MV-4-11 (cell line): ENCODE measurements at regions not wholly inside any gene's neighbourhood (a gene's known extent, or its start where the extent isn't known, plus 50 kb on each side); places are given as distances from the start of the nearest gene placed in this dataset.
"Not testable (repeated sequence)": the region's sequence is repeated elsewhere in the genome, so short reads cannot be mapped to it uniquely, and the experiment has no call there.

Experiments
- DNase-seq: peaks from one replicate; lab custom pipeline; 2025; lab: John Stamatoyannopoulos, UW

DNA sequence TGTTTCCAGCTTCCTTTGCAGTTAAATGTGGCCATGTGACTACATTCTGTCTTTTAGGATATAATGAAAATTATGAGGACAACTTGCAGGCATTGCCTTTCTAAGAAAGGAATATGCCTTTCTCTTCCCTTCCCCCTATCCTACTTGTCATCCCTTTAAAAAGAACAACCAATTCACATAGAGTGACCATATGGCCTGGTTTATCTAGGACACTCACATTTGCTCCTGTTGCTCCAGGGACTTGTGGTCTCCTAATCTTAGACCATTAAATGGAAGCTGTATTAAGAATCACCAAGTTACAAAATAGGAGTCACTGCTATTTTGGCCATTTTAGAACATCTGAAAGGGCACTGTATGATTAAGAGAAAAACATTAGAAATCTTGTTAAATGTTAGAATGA, 520.3 kb downstream of the DTWD2 start:
- no peak for DNase-seq

- no peak for DNase-seq
These were observed 521.2 kb downstream of the DTWD2 start for GRCh38 chr5:118467103-118467502.

DNA sequence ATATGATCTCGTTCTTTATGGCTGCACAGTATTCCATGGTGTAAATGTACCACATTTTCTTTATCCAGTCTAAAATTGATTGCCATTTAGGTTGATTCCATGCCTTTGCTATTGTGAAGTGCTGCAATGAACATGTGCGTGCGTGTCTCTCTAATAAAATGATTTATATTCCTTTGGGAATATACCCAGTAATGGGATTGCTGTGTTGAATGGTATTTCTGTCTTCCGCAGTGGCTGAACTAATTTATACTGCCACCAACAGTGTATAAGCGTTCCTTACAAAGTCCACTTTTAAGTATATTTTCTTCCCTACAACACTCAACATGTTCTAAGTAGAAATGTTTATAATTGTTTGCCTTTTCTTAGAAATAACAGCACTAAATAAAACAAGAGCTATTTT, 521.9 kb downstream of the DTWD2 start:
- DNase-seq, result no peak

GRCh38 chr5:118462276-118462675, 526.1 kb downstream of the DTWD2 start:
- DNase-seq, result not testable (repeated sequence)

DNA sequence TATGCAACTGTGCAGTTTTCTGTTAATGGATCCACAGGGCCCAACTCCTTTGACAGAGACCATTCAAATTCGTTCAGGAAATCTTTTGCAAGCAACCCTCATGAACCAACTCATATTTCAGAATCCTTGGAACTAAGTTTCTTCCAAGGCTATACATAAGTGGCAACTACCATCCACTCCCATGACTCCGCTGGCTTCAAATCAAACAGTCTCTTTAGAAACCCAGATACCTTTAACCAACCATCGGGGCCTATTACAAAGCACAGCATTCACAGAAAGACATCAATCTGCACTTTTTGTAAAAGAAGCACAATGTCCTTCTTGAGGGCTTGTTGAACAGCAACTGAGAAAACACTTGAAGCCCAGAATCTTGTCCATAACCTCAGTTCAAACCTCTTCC, 526.9 kb downstream of the DTWD2 start:
- DNase-seq, result no peak

- no peak for DNase-seq
These were observed 528.9 kb downstream of the DTWD2 start for GRCh38 chr5:118459490-118459889.

- DNase-seq, result no peak
These were observed 532.3 kb downstream of the DTWD2 start for GRCh38 chr5:118456085-118456484.

DNA sequence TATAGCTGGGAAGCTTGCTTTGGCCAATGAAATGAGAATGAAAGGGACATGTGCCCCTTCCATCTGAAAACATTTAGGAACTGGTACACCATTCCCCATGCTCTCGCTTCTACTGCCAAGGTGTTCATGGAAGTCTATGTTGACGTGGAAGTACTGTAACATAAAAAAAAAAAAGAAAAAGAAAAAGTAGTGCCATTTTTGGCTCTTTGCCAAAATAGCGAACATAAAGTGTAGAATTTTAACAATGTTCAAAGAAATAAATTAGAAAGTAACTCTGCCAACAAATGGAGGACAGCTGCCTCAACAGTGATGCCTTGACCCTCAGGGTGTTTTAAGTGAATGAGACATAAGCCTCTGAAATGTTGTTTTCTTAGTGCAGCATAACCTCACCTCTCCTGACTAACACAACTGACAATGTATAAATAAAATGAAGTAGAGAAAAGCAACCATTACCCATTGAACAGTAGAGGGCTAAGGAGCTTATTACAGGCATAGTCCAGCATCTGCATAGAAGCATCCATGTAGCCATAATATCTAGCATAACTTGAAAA, 536.6 kb downstream of the DTWD2 start:
- DNase-seq, result no peak

DNA sequence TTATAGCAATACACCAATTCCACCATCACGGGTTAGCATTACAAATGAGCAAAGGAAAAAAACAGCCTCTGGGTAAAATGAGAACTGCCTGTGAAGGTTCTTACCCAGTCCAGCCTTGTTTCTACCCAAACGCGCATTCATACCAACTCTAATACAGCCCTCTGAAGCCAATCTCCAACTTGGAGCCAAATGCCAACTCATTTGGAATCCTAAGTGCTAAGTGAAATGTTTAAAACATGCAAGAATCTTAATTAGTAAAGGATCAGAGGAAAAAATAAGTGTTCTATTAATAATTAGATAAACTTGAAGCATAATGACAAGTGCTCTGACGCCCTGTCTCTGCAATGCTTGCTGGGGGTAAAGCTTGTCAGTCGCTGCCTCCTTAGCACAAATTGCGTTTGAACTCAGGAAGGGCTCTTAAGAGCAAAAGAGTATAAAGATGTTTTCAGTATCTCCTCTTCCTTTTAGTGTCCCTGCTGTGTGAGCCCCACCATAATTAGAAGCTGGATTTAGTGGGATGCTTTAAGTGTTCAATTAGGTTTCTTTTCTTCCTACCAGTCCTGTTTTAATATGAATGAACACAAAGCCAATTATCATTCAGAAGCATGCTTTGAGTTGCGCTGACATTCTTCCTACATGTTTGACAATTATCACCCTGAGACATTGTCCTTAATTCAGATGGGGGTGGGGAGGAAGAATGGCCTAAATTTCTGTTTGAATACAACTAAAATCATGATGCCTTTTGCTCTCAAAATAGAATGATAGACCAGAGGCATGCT, 537.6 kb downstream of the DTWD2 start:
- no peak for DNase-seq

GRCh38 chr5:118447350-118447749, 541.0 kb downstream of the DTWD2 start:
- no peak for DNase-seq

DNA sequence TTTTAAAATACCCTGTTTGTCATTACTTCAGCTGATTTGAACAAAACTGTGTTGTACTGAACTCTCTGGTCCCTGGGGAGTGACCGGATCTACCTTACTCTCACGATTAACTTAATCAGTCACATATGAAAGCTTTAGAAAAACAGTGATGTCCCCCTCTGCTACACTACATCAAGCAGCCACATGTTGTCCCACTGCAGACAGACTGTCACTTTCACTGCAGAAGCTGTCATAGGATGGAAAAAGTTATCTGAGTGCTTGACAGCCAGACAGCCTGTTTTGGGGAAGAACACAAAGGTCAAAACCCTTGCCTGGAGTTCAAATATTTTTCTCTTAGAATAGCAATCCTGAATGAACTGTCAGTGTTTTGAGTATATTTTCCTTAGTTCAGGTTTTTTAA, 546.4 kb downstream of the DTWD2 start:
- DNase-seq, result no peak

- no peak for DNase-seq
These were observed 547.3 kb downstream of the DTWD2 start for GRCh38 chr5:118441034-118441433.

DNA sequence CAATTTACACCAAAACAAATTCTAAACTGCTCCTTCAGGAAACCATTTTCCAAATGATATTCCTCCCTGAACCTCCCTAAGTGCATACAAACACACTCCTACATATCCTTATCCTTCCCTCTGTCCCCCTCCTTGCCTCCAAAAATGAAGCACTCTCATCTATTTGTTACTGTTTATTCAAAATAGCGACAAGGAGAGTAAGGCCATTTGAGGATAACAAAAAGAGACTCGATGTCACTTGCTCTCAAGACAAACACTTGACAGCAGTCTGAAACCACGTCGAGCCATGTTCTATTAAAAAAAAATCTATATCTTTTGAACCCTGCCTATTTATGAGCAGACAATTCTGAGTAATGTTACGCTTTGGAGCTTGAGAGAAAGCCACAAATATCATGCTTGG, 547.9 kb downstream of the DTWD2 start:
- no peak for DNase-seq

GRCh38 chr5:118439831-118440230, 548.5 kb downstream of the DTWD2 start:
- DNase-seq, result no peak

- no peak for DNase-seq
These were observed 553.2 kb downstream of the DTWD2 start for GRCh38 chr5:118435131-118435530.

GRCh38 chr5:118434522-118434921, 553.8 kb downstream of the DTWD2 start:
- no peak for DNase-seq

- no peak for DNase-seq
These were observed 558.3 kb downstream of the DTWD2 start for GRCh38 chr5:118430076-118430475.

DNA sequence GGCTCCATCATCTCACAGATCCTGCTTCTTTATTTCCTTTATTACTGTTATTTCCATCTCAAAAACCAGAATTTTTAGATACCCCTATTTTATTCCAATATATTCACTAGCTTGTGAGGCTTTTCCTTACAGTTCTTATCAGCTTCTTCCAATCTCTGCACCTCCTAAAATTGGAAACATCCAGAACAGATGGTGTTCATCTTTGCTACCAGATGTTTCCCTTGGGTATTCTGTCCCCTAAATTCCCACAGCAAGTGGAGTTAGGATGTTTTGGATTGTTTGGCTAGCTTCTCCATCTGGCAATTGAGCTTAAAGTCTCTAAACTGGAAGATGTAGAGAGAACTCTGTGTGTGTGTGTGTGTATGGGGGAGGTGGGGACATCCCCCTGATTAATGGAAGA, 580.4 kb downstream of the DTWD2 start:
- DNase-seq, result no peak

DNA sequence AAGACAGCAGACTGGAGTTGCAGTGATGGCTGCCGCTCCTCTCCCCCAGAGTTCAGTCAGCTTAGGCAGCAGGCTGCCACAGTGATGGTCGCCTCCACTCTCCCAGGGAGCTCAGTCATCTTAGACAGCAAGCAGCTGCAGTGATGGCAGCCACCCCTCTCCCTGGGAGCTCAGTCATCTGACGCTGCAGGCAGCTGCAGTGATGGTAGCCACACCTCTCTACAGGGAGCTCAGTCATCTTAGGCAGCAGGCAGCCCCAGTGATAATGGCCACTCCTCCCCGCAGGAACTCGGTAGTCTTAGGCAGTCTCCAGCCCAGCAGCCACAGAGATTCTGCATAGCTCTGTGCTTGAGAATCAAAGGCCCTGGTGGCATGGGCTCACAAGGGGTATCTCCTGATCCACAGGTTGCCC, 582.7 kb downstream of the DTWD2 start:
- DNase-seq, result no peak

GRCh38 chr5:118397236-118397635, 591.1 kb downstream of the DTWD2 start:
- DNase-seq, result no peak

GRCh38 chr5:118392491-118392890, 595.9 kb downstream of the DTWD2 start:
- DNase-seq, result no peak

GRCh38 chr5:118382931-118383330, 605.4 kb downstream of the DTWD2 start:
- not testable (repeated sequence) for DNase-seq

GRCh38 chr5:118379470-118379869, 608.9 kb downstream of the DTWD2 start:
- no peak for DNase-seq

DNA sequence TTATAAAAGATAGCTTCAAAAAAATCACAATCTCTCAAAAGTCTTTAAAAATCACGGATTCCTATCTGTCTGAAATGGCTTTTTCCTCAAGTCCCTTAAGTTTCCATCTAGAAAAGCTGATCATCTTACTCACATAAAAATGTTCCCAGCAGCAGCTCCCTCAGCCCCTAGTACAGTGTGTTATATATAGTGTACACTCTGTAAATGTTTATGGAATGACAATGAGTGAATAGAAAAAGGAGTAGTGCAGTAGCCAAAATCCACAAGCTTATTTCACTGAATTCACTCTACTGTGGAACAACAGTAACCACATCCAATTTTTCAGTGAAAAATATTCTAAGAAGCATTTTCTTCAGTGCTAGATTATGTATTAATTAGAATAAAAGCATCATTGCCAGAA, 609.4 kb downstream of the DTWD2 start:
- no peak for DNase-seq
